IPS-15b (cell line): ENCODE measurements at regions not wholly inside any gene's neighbourhood (a gene's known extent, or its start where the extent isn't known, plus 50 kb on each side); places are given as distances from the start of the nearest gene placed in this dataset.
"Not testable (repeated sequence)": the region's sequence is repeated elsewhere in the genome, so short reads cannot be mapped to it uniquely, and the experiment has no call there.

Source experiments
- H3K27me3 ChIP-seq: one replicate; pipeline ENCODE4 v1.6.1; 2013; ENCODE audit warnings: low read length; ENCODE audit not compliant: control insufficient read depth, insufficient read depth
- H3K36me3 ChIP-seq: one replicate; pipeline ENCODE4 v1.6.1; 2013; ENCODE audit warnings: low read length; ENCODE audit not compliant: control insufficient read depth, insufficient read depth
- H3K4me1 ChIP-seq: one replicate; pipeline ENCODE4 v1.6.1; 2013; ENCODE audit warnings: mild to moderate bottlenecking, low read length; ENCODE audit not compliant: control insufficient read depth, insufficient read depth
- H3K4me3 ChIP-seq: one replicate; pipeline ENCODE4 v1.5.1; 2013; ENCODE audit warnings: low read depth, low read length
- H3K9ac ChIP-seq: one replicate; pipeline ENCODE4 v1.6.1; 2013; ENCODE audit warnings: low read depth, mild to moderate bottlenecking, low read length
- H3K9me3 ChIP-seq: one replicate; pipeline ENCODE4 v1.6.1; 2013; ENCODE audit warnings: mild to moderate bottlenecking, low read length; ENCODE audit not compliant: control insufficient read depth, insufficient read depth

- no peak overlapping the region for H3K4me3 ChIP-seq
- H3K27me3 ChIP-seq: no peaks in the 10 kb centered on the region
- peaks cover 3% of the 10 kb centered on the region for H3K4me1 ChIP-seq
- no peak overlapping the region for H3K9ac ChIP-seq
- H3K36me3 ChIP-seq: no peaks in the 10 kb centered on the region
- no peaks in the 10 kb centered on the region for H3K9me3 ChIP-seq
Observed at GRCh38 chr11:119567688-119568582, 145.0 kb upstream of the THY1 start.

DNA sequence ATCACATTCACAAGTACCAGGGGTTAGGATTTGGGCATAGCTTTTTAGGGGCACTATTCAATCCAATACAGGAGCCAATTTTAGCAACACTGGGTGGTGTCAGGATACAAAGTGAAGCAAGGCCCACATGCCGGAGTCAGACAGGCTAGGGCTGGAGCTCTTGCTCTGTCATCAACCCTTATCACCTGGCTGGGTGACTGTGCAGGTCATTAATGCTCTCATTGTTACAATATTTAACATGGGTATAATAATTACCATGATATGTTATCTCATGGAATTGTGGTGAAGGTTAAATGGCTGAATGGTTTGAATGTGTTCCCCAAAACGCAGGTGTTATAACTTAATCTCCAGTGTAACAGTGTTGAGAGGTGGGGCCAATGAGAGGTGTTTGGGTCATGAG, 143.3 kb upstream of the THY1 start:
- Histone ChIP-seq H3K27me3 (no peaks in the 10 kb centered on the region), H3K9me3 (no peaks in the 10 kb centered on the region), H3K9ac (no peak overlapping the region), H3K4me1 (peaks cover 3% of the 10 kb centered on the region), H3K36me3 (no peaks in the 10 kb centered on the region), H3K4me3 (no peak overlapping the region)

DNA sequence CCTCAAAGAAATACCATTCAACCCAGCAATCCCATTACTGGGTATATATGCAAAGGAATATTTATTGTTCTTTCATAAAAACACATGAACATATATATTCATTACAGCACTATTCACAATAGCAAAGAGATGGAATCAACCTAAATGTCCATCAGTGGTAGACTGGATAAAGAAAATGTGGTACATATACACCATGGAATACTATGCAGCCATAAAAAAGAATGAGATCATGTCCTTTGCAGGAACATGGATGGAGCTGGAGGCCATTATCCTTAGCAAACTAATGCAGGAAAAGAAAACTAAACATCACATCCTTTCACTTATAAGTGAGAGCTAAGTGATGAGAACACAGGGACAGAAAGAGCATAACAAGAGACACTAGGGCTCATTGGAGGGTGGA, 142.7 kb upstream of the THY1 start:
- not testable (repeated sequence) for H3K4me3 ChIP-seq, H3K36me3 ChIP-seq, H3K27me3 ChIP-seq, H3K9me3 ChIP-seq, H3K9ac ChIP-seq, H3K4me1 ChIP-seq

- Histone ChIP-seq H3K9ac (no peak overlapping the region), H3K9me3 (no peaks in the 10 kb centered on the region), H3K36me3 (no peaks in the 10 kb centered on the region), H3K4me1 (no peaks in the 10 kb centered on the region), H3K27me3 (no peaks in the 10 kb centered on the region), H3K4me3 (no peak overlapping the region)
Observed at GRCh38 chr11:119560961-119561360, 138.0 kb upstream of the THY1 start.

- H3K4me3 ChIP-seq: no peak overlapping the region
- H3K36me3 ChIP-seq: no peaks in the 10 kb centered on the region
- no peaks in the 10 kb centered on the region for H3K9me3 ChIP-seq
- no peaks in the 10 kb centered on the region for H3K4me1 ChIP-seq
- H3K9ac ChIP-seq: no peak overlapping the region
- no peaks in the 10 kb centered on the region for H3K27me3 ChIP-seq
Observed at GRCh38 chr11:119560291-119560690, 137.3 kb upstream of the THY1 start.

DNA sequence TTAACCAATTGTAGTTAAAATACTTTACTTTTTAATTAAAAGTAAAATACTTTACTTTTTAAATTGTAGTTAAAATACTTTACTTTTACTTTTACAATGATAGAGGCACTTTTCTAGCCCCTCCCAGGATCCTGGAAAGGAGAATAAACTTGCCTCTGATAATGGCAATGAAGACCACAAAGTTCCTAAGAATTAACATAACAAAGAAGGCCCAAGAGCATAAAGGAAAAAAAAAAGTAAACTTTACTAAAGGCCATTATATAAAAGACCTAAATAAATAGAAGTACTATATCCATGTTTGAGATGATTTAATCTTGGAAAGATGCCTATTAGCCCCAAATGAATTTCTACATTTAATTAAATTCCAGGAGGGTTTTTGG, 129.1 kb upstream of the THY1 start:
- Histone ChIP-seq H3K9me3 (no peaks in the 10 kb centered on the region), H3K4me3 (no peak overlapping the region), H3K9ac (no peak overlapping the region), H3K27me3 (no peaks in the 10 kb centered on the region), H3K4me1 (no peaks in the 10 kb centered on the region), H3K36me3 (no peaks in the 10 kb centered on the region)

DNA sequence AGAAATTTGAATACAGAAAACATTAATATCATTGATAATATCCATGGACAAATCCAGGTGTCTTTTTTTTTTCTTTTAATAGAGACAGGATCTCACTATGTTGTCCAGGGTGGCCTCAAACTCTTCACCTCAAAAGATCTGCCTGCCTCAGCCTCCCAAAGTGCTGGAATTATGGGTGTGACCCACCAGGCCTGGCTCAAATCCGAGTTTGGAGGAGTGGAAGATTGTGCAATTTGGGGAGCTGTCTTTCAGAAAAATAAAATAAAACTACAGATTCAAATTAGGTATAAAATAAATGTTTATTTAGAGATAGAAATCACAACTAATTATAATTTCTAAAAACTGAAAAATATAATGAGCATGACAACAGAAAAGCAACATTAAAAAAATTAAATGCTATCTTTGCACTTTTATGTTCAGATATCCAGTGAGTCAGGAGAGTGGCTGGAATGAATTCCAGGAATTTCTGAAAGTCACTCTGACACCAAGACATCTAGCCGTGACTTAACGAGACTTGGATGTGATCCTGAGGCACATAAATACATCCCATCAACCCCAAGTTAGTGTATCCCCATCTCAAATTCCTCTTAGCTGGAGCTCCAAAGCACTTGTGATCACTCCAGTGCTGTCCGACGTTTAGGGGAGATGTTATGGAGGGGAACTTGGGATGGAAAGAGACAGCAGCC, 128.6 kb upstream of the THY1 start:
- no peak overlapping the region for H3K9ac ChIP-seq

GRCh38 chr11:119550053-119550752, 127.2 kb upstream of the THY1 start:
- Histone ChIP-seq H3K27me3 (no peaks in the 10 kb centered on the region), H3K9me3 (no peaks in the 10 kb centered on the region), H3K4me1 (no peaks in the 10 kb centered on the region), H3K4me3 (no peak overlapping the region), H3K36me3 (no peaks in the 10 kb centered on the region), H3K9ac (no peak overlapping the region)

More for the DNA sequence above, 128.6 kb upstream of the THY1 start:
- H3K4me3 ChIP-seq: no peak overlapping the region
- no peaks in the 10 kb centered on the region for H3K36me3 ChIP-seq
- H3K9me3 ChIP-seq: no peaks in the 10 kb centered on the region
- no peaks in the 10 kb centered on the region for H3K4me1 ChIP-seq
- no peaks in the 10 kb centered on the region for H3K27me3 ChIP-seq

DNA sequence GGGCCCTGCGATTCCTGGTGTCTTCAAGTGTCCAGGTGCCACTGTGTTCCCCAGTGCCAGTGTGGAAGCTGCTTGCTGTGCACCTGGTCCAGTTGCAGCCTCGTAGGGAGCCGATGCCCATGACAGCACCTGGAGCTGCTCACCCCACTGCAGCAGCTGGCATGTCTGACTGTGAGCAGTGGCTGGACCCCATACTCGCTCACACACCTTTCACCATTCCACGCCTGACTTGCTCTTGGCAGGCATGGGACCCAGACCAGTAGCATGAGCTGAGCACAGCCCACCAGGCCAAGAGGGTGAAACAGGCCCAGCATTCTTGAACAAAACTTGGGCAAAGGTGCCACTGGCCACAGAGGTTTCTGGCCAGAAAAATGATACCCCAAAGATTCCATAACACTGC, 124.5 kb upstream of the THY1 start:
- Histone ChIP-seq H3K4me3 (no peak overlapping the region), H3K9ac (no peak overlapping the region), H3K4me1 (no peaks in the 10 kb centered on the region), H3K9me3 (no peaks in the 10 kb centered on the region), H3K27me3 (no peaks in the 10 kb centered on the region), H3K36me3 (no peaks in the 10 kb centered on the region)

DNA sequence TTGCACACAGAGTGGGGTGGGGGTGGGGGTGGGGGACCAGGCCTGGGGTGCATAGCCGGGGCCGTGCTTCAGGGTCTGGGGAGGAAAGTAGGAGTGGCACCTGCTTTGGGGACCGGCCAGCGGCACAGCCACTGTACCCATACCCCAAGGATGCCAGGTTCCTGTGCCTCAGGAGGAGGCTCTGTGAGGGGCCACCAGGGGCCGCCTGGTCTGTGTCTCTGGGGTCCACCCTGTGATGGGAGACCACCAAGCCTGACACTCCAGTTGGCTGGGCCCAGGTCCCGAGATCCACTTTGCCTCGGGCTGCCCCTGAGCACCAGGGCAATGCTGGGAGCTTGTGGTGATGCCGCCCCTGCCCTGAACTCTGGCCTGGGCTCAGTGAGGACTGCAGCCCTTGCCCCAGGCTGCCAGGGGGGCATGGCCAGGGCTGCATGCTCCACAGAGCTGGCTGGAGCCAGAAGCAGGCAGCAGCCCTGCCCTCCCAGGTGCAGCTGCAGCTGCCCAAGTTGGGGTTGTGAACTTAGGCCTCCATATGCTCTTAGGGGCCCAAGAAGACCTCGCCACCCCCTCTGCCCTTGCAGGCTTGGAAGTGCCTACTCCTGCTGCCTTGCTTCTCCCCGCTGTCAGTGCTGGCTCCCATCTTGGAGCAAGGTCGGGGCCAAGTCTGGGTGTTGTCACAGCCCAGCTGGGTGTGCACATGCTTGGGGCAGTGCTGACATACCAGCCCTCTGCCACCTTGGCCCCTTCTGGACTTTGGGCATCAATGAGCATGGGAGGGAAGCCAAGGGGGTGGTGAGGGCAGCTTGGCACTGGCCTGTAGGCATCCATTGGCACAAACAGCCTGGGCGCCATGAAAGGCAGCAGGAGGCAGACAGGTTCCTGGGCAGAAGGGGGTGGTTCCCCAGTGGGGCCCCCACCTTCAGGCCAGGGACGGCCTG, 123.3 kb upstream of the THY1 start:
- no peak overlapping the region for H3K9ac ChIP-seq
- H3K27me3 ChIP-seq: no peaks in the 10 kb centered on the region
- H3K4me1 ChIP-seq: no peaks in the 10 kb centered on the region
- H3K4me3 ChIP-seq: no peak overlapping the region
- H3K9me3 ChIP-seq: no peaks in the 10 kb centered on the region
- H3K36me3 ChIP-seq: no peaks in the 10 kb centered on the region
